Stomach (tissue), 8 donors: ENCODE measurements at regions not wholly inside any gene's neighbourhood (a gene's known extent, or its start where the extent isn't known, plus 50 kb on each side); places are given as distances from the start of the nearest gene placed in this dataset.

Experiments
- DNase-seq, 2 donors: peaks; one replicate each; pipeline versions ENCODE4 v3.0.0 to v3.0.0-alpha.2; 2013 to 2019
- H3K27ac ChIP-seq, 5 donors: fragments of 200-600 bp in 4 of 5; sonication (generic) in 4 of 5; one replicate each; pipeline ENCODE4 v1.5.1; 2013 to 2019; ENCODE audit warnings: mild to moderate bottlenecking in 1 of 5, moderate library complexity in 1 of 5
- H3K27me3 ChIP-seq, 3 donors: fragments of 200-600 bp; sonication (generic); one replicate each; pipeline ENCODE4 v1.5.1; 2017 to 2019; ENCODE audit warnings: mixed run types in 1 of 3
- H3K36me3 ChIP-seq, 4 donors: fragments of 200-600 bp; sonication (generic); 1 replicate in 3 of 4; 2 replicates in 1 of 4; pipeline ENCODE4 v1.5.1; 2016 to 2019
- H3K4me1 ChIP-seq, 4 donors: fragments of 200-600 bp; sonication (generic); one replicate each; pipeline ENCODE4 v1.5.1; 2016 to 2019
- H3K4me3 ChIP-seq, 4 donors: fragments of 200-600 bp; sonication (generic) in 3 of 4; one replicate each; pipeline ENCODE4 v1.5.1; 2016 to 2019; ENCODE audit warnings: mild to moderate bottlenecking in 1 of 4
- H3K9me3 ChIP-seq, 4 donors: fragments of 200-600 bp; sonication (generic); one replicate each; pipeline ENCODE4 v1.5.1; 2016 to 2019
- CTCF ChIP-seq, 7 experiments: fragments of 450-650 bp in 4 of 7; fragments of 200-600 bp in 3 of 7; sonication (generic) in 3 of 7; IDR thresholded peaks; one replicate each; pipeline ENCODE4 v1.5.1; 2016 to 2019; ENCODE audit warnings: antibody characterized with exemption in 7 of 7, control low read depth in 2 of 7, mild to moderate bottlenecking in 1 of 7
- EP300 ChIP-seq: sonication (generic); formaldehyde crosslinking; IDR thresholded peaks from one replicate; pipeline ENCODE4 v1.6.1; 2017; ENCODE audit warnings: antibody characterized with exemption
- POLR2A ChIP-seq, 4 donors: fragments of 450-650 bp; IDR thresholded peaks; one replicate each; pipeline ENCODE4 v1.6.1; 2016; ENCODE audit warnings: antibody characterized with exemption in 4 of 4, control low read depth in 2 of 4, mild to moderate bottlenecking in 1 of 4, moderate library complexity in 1 of 4
- POLR2AphosphoS5 ChIP-seq, 3 donors: sonication (generic); formaldehyde crosslinking; IDR thresholded peaks; one replicate each; pipeline ENCODE4 v1.6.1; 2016; ENCODE audit warnings: antibody characterized with exemption in 3 of 3
- WGBS, 5 donors: extraction: QIAGEN DNeasy Blood & Tissue Kit in 3 of 5; methylation state at CpG; one replicate each; pipeline versions ENCODE4 v1.1.5 to v1.1.7; 2013 to 2018; 5-methylcytosine and 5-hydroxymethylcytosine counted together
- intact Hi-C: fragments of 100-400 bp; cut with DNase I; formaldehyde crosslinking; loops from one replicate; pipeline ENCODE4 v1.15.1; 2023; ENCODE audit warnings: low total_unique reads
- donor health status: healthy with polysubstance abuse.
- donor health status: Bipolar disorder and iron deficiency.
- donor health status: healthy.

GRCh38 chr3:106282943-106283342 lies 414.1 kb upstream of the CBLB start:
- WGBS, 5 donors, result 82 to 88% (median 86%) methylated on average over 3 of the region's 3 CpGs
- intact Hi-C loops, result no loop called here
- no peaks in the 10 kb centered on the region for H3K4me1 ChIP-seq
- no peaks in the 10 kb centered on the region for H3K36me3 ChIP-seq
- H3K27me3 ChIP-seq, result no peaks in the 10 kb centered on the region
- H3K9me3 ChIP-seq, result no peaks in the 10 kb centered on the region
- no peak overlapping the region for H3K27ac ChIP-seq
- DNase-seq, result no peak
- TF ChIP-seq POLR2A (IDR thresholded peaks at IDR 0.05) (no peak), CTCF (IDR thresholded peaks at IDR 0.05) (no peak), POLR2AphosphoS5 (IDR thresholded peaks at IDR 0.05) (no peak), EP300 (no peak)
- no peak overlapping the region for H3K4me3 ChIP-seq

GRCh38 chr3:106288781-106289180 lies 420.0 kb upstream of the CBLB start:
- 82 to 95% (median 91%) methylated on average over 4 of the region's 4 CpGs for WGBS, 5 donors

GRCh38 chr3:106290304-106290997 lies 421.6 kb upstream of the CBLB start:
- H3K27ac ChIP-seq, result no peak overlapping the region
- H3K4me1 ChIP-seq, result no peaks in the 10 kb centered on the region
- intact Hi-C loops, result no loop called here
- no peaks in the 10 kb centered on the region for H3K9me3 ChIP-seq
- 65 to 91% (median 80%) methylated on average over 1 of the region's 1 CpG for WGBS, 5 donors
- DNase-seq, result no peak
- no peak overlapping the region for H3K4me3 ChIP-seq
- no peaks in the 10 kb centered on the region for H3K27me3 ChIP-seq
- TF ChIP-seq EP300 (no peak), CTCF (IDR thresholded peaks at IDR 0.05) (no peak), POLR2A (IDR thresholded peaks at IDR 0.05) (no peak), POLR2AphosphoS5 (IDR thresholded peaks at IDR 0.05) (no peak)
- no peaks in the 10 kb centered on the region for H3K36me3 ChIP-seq

More at GRCh38 chr3:106288781-106289180, 420.0 kb upstream of the CBLB start:
- DNase-seq, result peak in 1 of 2 donors; percentile 34
- H3K27ac ChIP-seq, result no peak overlapping the region
- no peaks in the 10 kb centered on the region for H3K9me3 ChIP-seq
- H3K4me3 ChIP-seq, result no peak overlapping the region
- no peaks in the 10 kb centered on the region for H3K27me3 ChIP-seq
- H3K4me1 ChIP-seq, result no peaks in the 10 kb centered on the region
- TF ChIP-seq CTCF (IDR thresholded peaks at IDR 0.05) (no peak), POLR2A (IDR thresholded peaks at IDR 0.05) (no peak), POLR2AphosphoS5 (IDR thresholded peaks at IDR 0.05) (no peak)
- intact Hi-C loops, result no loop called here
- H3K36me3 ChIP-seq, result no peaks in the 10 kb centered on the region

GRCh38 chr3:106293161-106293560 lies 424.3 kb upstream of the CBLB start:
- no peak overlapping the region for H3K27ac ChIP-seq
- 64 to 73% (median 70%) methylated on average over 3 of the region's 3 CpGs for WGBS, 5 donors
- no peaks in the 10 kb centered on the region for H3K27me3 ChIP-seq
- H3K4me1 ChIP-seq, result no peaks in the 10 kb centered on the region
- H3K9me3 ChIP-seq, result no peaks in the 10 kb centered on the region
- no peak for TF ChIP-seq EP300
- no peak for TF ChIP-seq POLR2AphosphoS5 (IDR thresholded peaks at IDR 0.05)
- TF ChIP-seq POLR2A (IDR thresholded peaks at IDR 0.05), result no peak
- TF ChIP-seq CTCF (IDR thresholded peaks at IDR 0.05), result no peak
- intact Hi-C loops, result no loop called here
- H3K36me3 ChIP-seq, result no peaks in the 10 kb centered on the region
- no peak overlapping the region for H3K4me3 ChIP-seq
- DNase-seq, result no peak
